Activated CD8-positive, alpha-beta T cell treated with anti-CD3 and anti-CD28 coated beads, Interleukin-2, amount 10 ng/mL, durations not matched to agents 7 days and 5 days (primary cell): ENCODE measurements at regions not wholly inside any gene's neighbourhood (a gene's known extent, or its start where the extent isn't known, plus 50 kb on each side); places are given as distances from the start of the nearest gene placed in this dataset.

Experiments used
- ATAC-seq: fragments of 150-1000 bp; cut with Tn5 transposase; one replicate; pipeline ENCODE4 v1.10.0; 2021; ENCODE audit warnings: moderate library complexity
- CTCF ChIA-PET: fragments of 350-600 bp; sonication (Branson Sonifier 250); formaldehyde crosslinking; loops from one replicate; lab custom pipeline; 2021; ENCODE audit warnings: antibody characterized with exemption; lab: Charles Lee
- POLR2A ChIA-PET: fragments of 350-600 bp; sonication (Branson Sonifier 250); formaldehyde crosslinking; loops from one replicate; lab custom pipeline; 2021; ENCODE audit warnings: antibody characterized with exemption; lab: Charles Lee
- DNase-seq: peaks from one replicate; pipeline ENCODE4 v3.0.0-alpha.2; 2020
- H3K27ac Mint-ChIP-seq: one replicate; pipeline ENCODE4 v1.8.0; 2021; ENCODE audit warnings: mild to moderate bottlenecking, mixed read lengths
- H3K27me3 Mint-ChIP-seq: one replicate; pipeline ENCODE4 v1.8.0; 2021; ENCODE audit warnings: low read depth, mixed read lengths
- H3K36me3 Mint-ChIP-seq: one replicate; pipeline ENCODE4 v1.8.0; 2021; ENCODE audit warnings: low read depth, mixed read lengths
- H3K4me1 Mint-ChIP-seq: one replicate; pipeline ENCODE4 v1.8.0; 2021; ENCODE audit warnings: low read depth, mixed read lengths
- H3K4me3 Mint-ChIP-seq: one replicate; pipeline ENCODE4 v1.8.0; 2021; ENCODE audit warnings: mild to moderate bottlenecking, mixed read lengths
- H3K9me3 Mint-ChIP-seq: one replicate; pipeline ENCODE4 v1.8.0; 2022; ENCODE audit warnings: mixed read lengths; ENCODE audit not compliant: insufficient read depth

- Mint-ChIP-seq H3K4me1 (no peaks in the 10 kb centered on the region), H3K27me3 (peaks cover 12% of the 10 kb centered on the region), H3K36me3 (no peaks in the 10 kb centered on the region), H3K27ac (no peak overlapping the region), H3K4me3 (no peak overlapping the region), H3K9me3 (no peaks in the 10 kb centered on the region)
- ATAC-seq = peak; percentile 54
- POLR2A ChIA-PET = no interaction called here
- CTCF ChIA-PET = no interaction called here
- no peak for DNase-seq
Observed at GRCh38 chr21:38913120-38913892, 107.6 kb downstream of the ETS2 start.

- ChIA-PET CTCF (no interaction called here), POLR2A (no interaction called here)
- Mint-ChIP-seq H3K4me3 (no peak overlapping the region), H3K27me3 (peaks cover 12% of the 10 kb centered on the region), H3K27ac (no peak overlapping the region), H3K36me3 (no peaks in the 10 kb centered on the region), H3K9me3 (no peaks in the 10 kb centered on the region), H3K4me1 (no peaks in the 10 kb centered on the region)
- ATAC-seq (peak; percentile 35), DNase-seq (no peak)
Observed at GRCh38 chr21:38912789-38913119, 107.0 kb downstream of the ETS2 start.

GRCh38 chr21:38912102-38912629, 106.4 kb downstream of the ETS2 start:
- no peak for ATAC-seq
- no peaks in the 10 kb centered on the region for H3K9me3 Mint-ChIP-seq
- H3K4me1 Mint-ChIP-seq = no peaks in the 10 kb centered on the region
- no peaks in the 10 kb centered on the region for H3K36me3 Mint-ChIP-seq
- ChIA-PET POLR2A (no interaction called here), CTCF (no interaction called here)
- no peak overlapping the region for H3K4me3 Mint-ChIP-seq
- DNase-seq = no peak
- H3K27ac Mint-ChIP-seq = no peak overlapping the region
- peaks cover 10% of the 10 kb centered on the region for H3K27me3 Mint-ChIP-seq

- Mint-ChIP-seq H3K9me3 (no peaks in the 10 kb centered on the region), H3K27ac (no peak overlapping the region), H3K36me3 (no peaks in the 10 kb centered on the region), H3K4me3 (no peak overlapping the region), H3K4me1 (no peaks in the 10 kb centered on the region), H3K27me3 (peaks cover 7% of the 10 kb centered on the region)
- ChIA-PET POLR2A (interaction anchor here (0.6 kb wide), 1 partner anchor 208 kb away, joined by 3 read pairs; no protein-coding TSS in a partner anchor), CTCF (no interaction called here)
- DNase-seq = no peak
- no peak for ATAC-seq
Observed at GRCh38 chr21:38911484-38912101, 105.9 kb downstream of the ETS2 start.

GRCh38 chr21:38910390-38911067, 104.8 kb downstream of the ETS2 start:
- Mint-ChIP-seq H3K9me3 (no peaks in the 10 kb centered on the region), H3K36me3 (no peaks in the 10 kb centered on the region), H3K27me3 (no peaks in the 10 kb centered on the region), H3K4me3 (no peak overlapping the region), H3K27ac (no peak overlapping the region), H3K4me1 (no peaks in the 10 kb centered on the region)
- POLR2A ChIA-PET = no interaction called here
- ATAC-seq (no peak), DNase-seq (no peak)
- CTCF ChIA-PET = no interaction called here

GRCh38 chr21:38909929-38910328, 104.2 kb downstream of the ETS2 start:
- Mint-ChIP-seq H3K9me3 (no peaks in the 10 kb centered on the region), H3K4me3 (no peak overlapping the region), H3K4me1 (no peaks in the 10 kb centered on the region), H3K27me3 (no peaks in the 10 kb centered on the region), H3K36me3 (no peaks in the 10 kb centered on the region), H3K27ac (no peak overlapping the region)
- ChIA-PET POLR2A (no interaction called here), CTCF (no interaction called here)
- DNase-seq (no peak), ATAC-seq (no peak)

- no peak for ATAC-seq
Observed at GRCh38 chr21:38909109-38909508, 103.4 kb downstream of the ETS2 start.

GRCh38 chr21:38908537-38908936, 102.8 kb downstream of the ETS2 start:
- no peaks in the 10 kb centered on the region for H3K4me1 Mint-ChIP-seq
- no peak overlapping the region for H3K4me3 Mint-ChIP-seq
- no peaks in the 10 kb centered on the region for H3K9me3 Mint-ChIP-seq
- ATAC-seq (no peak), DNase-seq (no peak)
- CTCF ChIA-PET = no interaction called here
- no peak overlapping the region for H3K27ac Mint-ChIP-seq
- no peaks in the 10 kb centered on the region for H3K36me3 Mint-ChIP-seq
- no peaks in the 10 kb centered on the region for H3K27me3 Mint-ChIP-seq
- POLR2A ChIA-PET = no interaction called here

More at GRCh38 chr21:38909109-38909508, 103.4 kb downstream of the ETS2 start:
- H3K27ac Mint-ChIP-seq = no peak overlapping the region
- no peaks in the 10 kb centered on the region for H3K4me1 Mint-ChIP-seq
- ChIA-PET CTCF (no interaction called here), POLR2A (no interaction called here)
- H3K27me3 Mint-ChIP-seq = no peaks in the 10 kb centered on the region
- no peak for DNase-seq
- H3K4me3 Mint-ChIP-seq = no peak overlapping the region
- no peaks in the 10 kb centered on the region for H3K36me3 Mint-ChIP-seq
- no peaks in the 10 kb centered on the region for H3K9me3 Mint-ChIP-seq

- no peak for DNase-seq
- CTCF ChIA-PET = no interaction called here
- Mint-ChIP-seq H3K36me3 (no peaks in the 10 kb centered on the region), H3K4me3 (no peak overlapping the region), H3K9me3 (no peaks in the 10 kb centered on the region), H3K4me1 (no peaks in the 10 kb centered on the region), H3K27me3 (no peaks in the 10 kb centered on the region), H3K27ac (no peak overlapping the region)
- POLR2A ChIA-PET = no interaction called here
- ATAC-seq = no peak
Observed at GRCh38 chr21:38905752-38906151, 100.0 kb downstream of the ETS2 start.

GRCh38 chr21:38905328-38905727, 99.6 kb downstream of the ETS2 start:
- Mint-ChIP-seq H3K4me3 (no peak overlapping the region), H3K27ac (no peak overlapping the region), H3K4me1 (no peaks in the 10 kb centered on the region), H3K36me3 (no peaks in the 10 kb centered on the region), H3K9me3 (no peaks in the 10 kb centered on the region), H3K27me3 (no peaks in the 10 kb centered on the region)
- ChIA-PET POLR2A (no interaction called here), CTCF (no interaction called here)
- no peak for DNase-seq
- ATAC-seq = no peak

GRCh38 chr21:38903690-38904139, 98.0 kb downstream of the ETS2 start:
- Mint-ChIP-seq H3K4me3 (no peak overlapping the region), H3K27ac (no peak overlapping the region), H3K4me1 (no peaks in the 10 kb centered on the region), H3K36me3 (no peaks in the 10 kb centered on the region), H3K27me3 (no peaks in the 10 kb centered on the region), H3K9me3 (peaks cover 7% of the 10 kb centered on the region)
- CTCF ChIA-PET = no interaction called here
- ATAC-seq (no peak), DNase-seq (no peak)
- POLR2A ChIA-PET = no interaction called here
